Bronchial epithelial cell (primary cell): ENCODE measurements at regions not wholly inside any gene's neighbourhood (a gene's known extent, or its start where the extent isn't known, plus 50 kb on each side); places are given as distances from the start of the nearest gene placed in this dataset.

ENCODE experiments used
- DNase-seq: peaks from one replicate; pipeline ENCODE4 v3.0.0-alpha.2; 2010; ENCODE audit warnings: low read depth
- FAIRE-seq: peaks from 2 replicates; lab custom pipeline; 2011; peaks lifted over from hg19 to GRCh38; lab: Jason Lieb, UNC
- H3K27me3 ChIP-seq: 2 replicates; pipeline ENCODE4 v1.5.1; 2011; ENCODE audit warnings: low read length; ENCODE audit not compliant: control insufficient read depth, insufficient read depth
- H3K36me3 ChIP-seq: 2 replicates; pipeline ENCODE4 v1.5.1; 2011; ENCODE audit warnings: low read length; ENCODE audit not compliant: control insufficient read depth, insufficient read depth
- H3K4me3 ChIP-seq: 2 replicates; pipeline ENCODE4 v1.5.1; 2011; ENCODE audit warnings: mild to moderate bottlenecking, low read depth, low read length, control low read depth
- TF ChIP-seq, protein P1 (sequence below): IDR thresholded peaks from 2 replicates; pipeline ENCODE4 v1.5.1; 2011; ENCODE audit warnings: mild to moderate bottlenecking, moderate library complexity, low read length, control low read depth, inconsistent platforms; ENCODE audit not compliant: insufficient read depth, severe bottlenecking

DNA sequence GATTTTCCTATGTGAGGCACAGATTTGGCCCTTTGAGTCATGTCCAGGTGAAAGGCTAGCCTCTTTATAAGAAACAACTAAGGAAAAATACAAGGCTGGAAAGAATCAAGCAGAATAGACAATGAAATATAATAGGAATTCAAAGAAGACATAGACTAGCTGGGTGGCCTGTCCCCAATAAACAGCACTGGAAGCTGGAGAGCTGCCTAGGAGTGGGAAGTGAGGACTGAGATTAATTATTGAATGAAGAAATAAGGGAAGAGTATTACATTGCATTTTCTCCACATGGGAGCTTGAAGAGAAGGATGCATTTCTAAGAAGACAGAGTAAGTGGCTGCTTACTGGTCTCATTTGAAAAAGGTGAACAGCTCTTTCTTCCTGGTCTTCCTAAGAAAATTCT, 100.0 kb downstream of the CCDC34 start:
- H3K4me3 ChIP-seq: no peak overlapping the region
- H3K27me3 ChIP-seq: no peaks in the 10 kb centered on the region
- DNase-seq: no peak
- no peak for FAIRE-seq
- TF ChIP-seq, protein P1, sequence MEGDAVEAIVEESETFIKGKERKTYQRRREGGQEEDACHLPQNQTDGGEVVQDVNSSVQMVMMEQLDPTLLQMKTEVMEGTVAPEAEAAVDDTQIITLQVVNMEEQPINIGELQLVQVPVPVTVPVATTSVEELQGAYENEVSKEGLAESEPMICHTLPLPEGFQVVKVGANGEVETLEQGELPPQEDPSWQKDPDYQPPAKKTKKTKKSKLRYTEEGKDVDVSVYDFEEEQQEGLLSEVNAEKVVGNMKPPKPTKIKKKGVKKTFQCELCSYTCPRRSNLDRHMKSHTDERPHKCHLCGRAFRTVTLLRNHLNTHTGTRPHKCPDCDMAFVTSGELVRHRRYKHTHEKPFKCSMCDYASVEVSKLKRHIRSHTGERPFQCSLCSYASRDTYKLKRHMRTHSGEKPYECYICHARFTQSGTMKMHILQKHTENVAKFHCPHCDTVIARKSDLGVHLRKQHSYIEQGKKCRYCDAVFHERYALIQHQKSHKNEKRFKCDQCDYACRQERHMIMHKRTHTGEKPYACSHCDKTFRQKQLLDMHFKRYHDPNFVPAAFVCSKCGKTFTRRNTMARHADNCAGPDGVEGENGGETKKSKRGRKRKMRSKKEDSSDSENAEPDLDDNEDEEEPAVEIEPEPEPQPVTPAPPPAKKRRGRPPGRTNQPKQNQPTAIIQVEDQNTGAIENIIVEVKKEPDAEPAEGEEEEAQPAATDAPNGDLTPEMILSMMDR: no peak
- H3K36me3 ChIP-seq: no peaks in the 10 kb centered on the region

DNA sequence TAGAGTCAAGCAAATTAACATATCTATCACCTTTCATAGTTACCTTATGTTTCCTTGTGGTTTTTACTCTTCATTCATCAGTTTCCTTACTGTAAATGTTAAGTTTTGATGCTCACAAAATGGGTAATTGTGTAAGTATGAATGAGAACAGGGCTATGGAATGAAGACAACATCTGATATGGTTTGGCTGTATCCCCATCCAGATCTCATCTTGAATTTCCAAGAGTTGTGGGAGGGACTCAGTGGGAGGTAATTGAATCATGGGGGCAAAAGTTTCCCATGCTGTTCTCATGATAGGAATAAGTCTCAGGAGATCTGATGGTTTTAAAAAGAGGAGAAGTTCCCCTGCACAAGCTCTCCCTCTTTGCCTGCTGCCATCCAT, 107.6 kb downstream of the CCDC34 start:
- H3K4me3 ChIP-seq: no peak overlapping the region
- no peaks in the 10 kb centered on the region for H3K27me3 ChIP-seq
- TF ChIP-seq, protein P1: no peak
- no peaks in the 10 kb centered on the region for H3K36me3 ChIP-seq
- no peak for FAIRE-seq
- peak; percentile 38 for DNase-seq

DNA sequence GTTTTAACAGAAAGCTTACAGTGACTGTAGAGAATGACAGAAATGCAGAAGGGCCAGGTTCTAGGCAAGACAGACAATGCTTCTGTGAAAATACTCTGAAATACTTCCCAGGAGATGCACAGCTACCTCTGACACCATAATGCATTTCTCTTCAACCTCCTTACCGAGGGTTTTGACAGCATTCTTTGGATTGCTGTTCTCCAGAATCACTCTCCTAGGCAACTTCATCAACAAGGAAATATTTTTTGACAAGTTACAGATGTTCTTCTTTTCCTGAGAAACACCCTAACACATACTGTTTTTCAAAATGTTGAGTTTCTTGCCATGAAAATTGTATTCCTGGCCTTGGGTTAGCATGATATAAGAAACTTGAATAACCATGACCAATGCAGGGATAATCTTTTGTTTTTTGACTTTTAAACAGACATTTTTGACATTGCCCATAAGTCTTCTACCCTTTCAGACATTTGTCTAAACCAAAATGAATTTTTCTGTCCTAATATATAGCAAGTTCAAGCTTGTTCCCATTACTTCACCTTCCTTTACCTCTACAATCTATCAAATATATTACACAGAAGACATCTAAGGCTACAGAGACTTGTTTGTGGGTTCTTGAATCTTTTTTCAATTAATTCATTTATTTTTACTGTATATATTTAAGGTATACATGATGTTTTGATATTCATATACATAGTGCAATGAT, 108.1 kb downstream of the CCDC34 start:
- FAIRE-seq (no peak), DNase-seq (peak; percentile 61)
- TF ChIP-seq, protein P1: no peak
- no peaks in the 10 kb centered on the region for H3K27me3 ChIP-seq
- no peaks in the 10 kb centered on the region for H3K36me3 ChIP-seq
- H3K4me3 ChIP-seq: no peak overlapping the region

DNA sequence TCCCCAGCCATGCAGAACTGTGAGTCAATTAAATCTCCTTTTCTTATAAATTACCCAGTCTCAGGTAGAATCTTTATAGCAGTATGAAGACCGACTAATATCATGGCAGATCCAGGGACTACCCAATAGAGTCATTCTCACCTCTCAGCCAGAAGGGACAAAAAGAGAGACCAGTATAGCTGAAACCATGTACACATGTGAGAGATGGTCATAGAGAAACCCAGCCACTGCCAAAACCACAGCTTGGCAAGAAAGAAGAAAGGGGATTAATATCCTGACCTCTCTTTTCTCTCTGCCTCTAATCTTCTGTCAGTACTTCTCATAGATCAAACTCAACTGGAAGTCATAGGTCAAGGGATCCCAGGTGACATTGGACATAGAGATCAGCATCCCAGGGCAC, 109.8 kb downstream of the CCDC34 start:
- DNase-seq (no peak), FAIRE-seq (no peak)
- no peaks in the 10 kb centered on the region for H3K27me3 ChIP-seq
- no peak overlapping the region for H3K4me3 ChIP-seq
- H3K36me3 ChIP-seq: no peaks in the 10 kb centered on the region
- TF ChIP-seq, protein P1: no peak

DNA sequence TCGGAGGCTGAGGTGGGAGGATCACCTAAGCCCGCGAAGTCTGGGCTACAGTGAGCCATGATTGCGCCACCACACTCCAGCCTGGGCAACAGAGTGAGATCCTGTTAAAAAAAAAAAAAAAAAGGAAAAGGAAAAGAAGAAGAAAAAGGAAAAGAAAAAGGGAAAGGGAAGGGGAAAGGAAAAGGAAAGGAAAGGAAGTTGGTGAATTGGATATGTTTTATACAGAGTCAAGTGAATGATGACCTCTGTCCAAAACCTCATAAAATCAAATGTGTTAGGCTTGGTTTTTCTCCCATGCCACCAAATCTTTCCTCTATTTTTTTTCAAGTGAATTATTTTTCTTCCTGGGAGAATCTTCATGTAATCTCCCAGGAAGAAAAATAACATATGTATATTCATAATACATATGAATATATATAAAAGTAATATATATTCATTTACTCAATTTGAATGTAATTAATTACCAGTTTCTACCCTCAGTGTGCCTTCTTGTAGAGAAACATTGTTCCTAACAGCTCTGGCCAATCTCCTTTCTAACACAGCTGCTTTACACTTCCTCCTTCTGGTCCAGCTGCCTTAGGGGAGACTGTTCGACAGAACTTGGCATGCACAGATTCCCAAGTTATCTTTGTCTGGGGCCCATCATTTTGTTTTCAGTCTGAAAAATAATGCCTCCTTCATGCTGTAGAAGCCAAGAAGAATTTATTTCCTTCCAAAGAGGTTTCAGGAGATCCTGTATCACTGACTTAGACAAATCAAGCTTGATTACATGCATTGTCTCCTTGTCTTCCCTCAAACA, 111.9 kb downstream of the CCDC34 start:
- TF ChIP-seq, protein P1: no peak
- FAIRE-seq (no peak), DNase-seq (no peak)
- no peaks in the 10 kb centered on the region for H3K36me3 ChIP-seq
- H3K4me3 ChIP-seq: no peak overlapping the region
- H3K27me3 ChIP-seq: no peaks in the 10 kb centered on the region
